ENCODE measurements at regions not wholly inside any gene's neighbourhood (a gene's known extent, or its start where the extent isn't known, plus 50 kb on each side); places are given as distances from the start of the nearest gene placed in this dataset.
"Not testable (repeated sequence)": the region's sequence is repeated elsewhere in the genome, so short reads cannot be mapped to it uniquely, and the experiment has no call there.

DNA sequence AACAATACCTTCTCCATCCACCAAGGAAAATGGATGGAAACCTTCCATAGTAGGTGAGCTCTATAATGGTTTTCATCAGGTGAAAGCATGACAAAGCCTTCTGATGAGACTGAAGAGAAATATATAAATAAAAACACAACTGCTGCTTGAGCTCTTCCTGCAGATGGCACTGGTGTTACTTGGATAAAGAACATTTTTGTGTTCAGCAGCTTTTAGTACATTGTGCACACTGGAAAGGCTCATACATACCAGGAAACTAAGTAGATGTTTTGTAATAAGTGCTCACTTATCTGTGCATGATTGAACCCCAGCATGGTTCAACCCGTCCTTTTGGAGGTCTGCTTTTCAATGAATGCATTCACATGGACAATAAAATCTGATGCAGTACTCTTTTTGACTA, 357.3 kb upstream of the MIS18BP1 start:
- H3K4me1 Mint-ChIP-seq = no peaks in the 10 kb centered on the region
- ATAC-seq (no peak), DNase-seq (no peak)
- no peaks in the 10 kb centered on the region for H3K9me3 Mint-ChIP-seq
- H3K27me3 Mint-ChIP-seq = no peaks in the 10 kb centered on the region
- H3K36me3 Mint-ChIP-seq (ENCODE audit: low read depth) = no peaks in the 10 kb centered on the region
- H3K4me3 Mint-ChIP-seq = no peak overlapping the region
- H3K27ac Mint-ChIP-seq = no peak overlapping the region

DNA sequence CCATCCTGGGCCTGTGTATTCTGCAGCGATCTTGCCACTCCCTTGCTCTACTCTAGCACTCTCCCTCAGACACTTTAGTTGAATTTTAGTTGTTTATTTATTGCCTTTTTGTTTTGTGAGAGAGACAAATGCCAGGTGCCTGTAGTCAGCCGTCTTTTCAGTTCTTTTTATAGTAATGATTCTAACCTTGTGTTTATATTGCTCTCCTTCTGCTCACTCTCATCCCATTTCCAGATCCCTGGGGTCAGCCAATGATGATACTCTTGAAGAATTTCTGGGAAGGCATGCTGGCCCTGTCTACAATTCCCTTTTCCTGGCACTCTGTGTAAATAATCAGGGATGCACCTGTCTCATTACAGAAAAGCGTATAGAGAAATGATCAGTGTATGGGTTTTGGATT, 334.1 kb upstream of the MIS18BP1 start:
- Mint-ChIP-seq H3K4me3 (no peak overlapping the region), H3K4me1 (no peaks in the 10 kb centered on the region), H3K27me3 (no peaks in the 10 kb centered on the region), H3K27ac (no peak overlapping the region), H3K9me3 (peaks cover 14% of the 10 kb centered on the region), H3K36me3 (ENCODE audit: low read depth) (no peaks in the 10 kb centered on the region)
- no peak for ATAC-seq
- DNase-seq = no peak

DNA sequence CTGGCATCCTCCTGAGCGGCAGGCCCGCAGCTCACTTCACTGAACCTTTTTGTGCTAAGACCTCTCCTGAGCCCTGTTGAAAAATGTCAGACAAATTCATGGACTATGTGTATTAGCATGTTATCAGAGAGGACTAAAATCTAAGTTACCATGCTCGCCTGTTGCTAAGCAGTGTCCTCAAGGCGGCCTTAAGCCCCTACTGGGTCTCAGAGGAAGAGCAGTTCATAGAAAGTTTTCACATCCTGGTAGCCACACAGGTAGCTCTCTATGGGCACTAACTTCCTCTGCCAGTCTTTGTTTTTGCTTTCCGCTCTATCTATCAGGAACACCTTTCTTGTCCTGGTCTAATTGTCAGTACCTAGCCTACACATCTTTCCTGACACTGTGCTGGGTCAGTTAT, 306.6 kb upstream of the MIS18BP1 start:
- ATAC-seq = peak; percentile 28
- no peaks in the 10 kb centered on the region for H3K27me3 Mint-ChIP-seq
- no peaks in the 10 kb centered on the region for H3K36me3 Mint-ChIP-seq (ENCODE audit: low read depth)
- H3K4me1 Mint-ChIP-seq = no peaks in the 10 kb centered on the region
- H3K4me3 Mint-ChIP-seq = no peak overlapping the region
- DNase-seq = no peak
- no peak overlapping the region for H3K27ac Mint-ChIP-seq
- no peaks in the 10 kb centered on the region for H3K9me3 Mint-ChIP-seq

DNA sequence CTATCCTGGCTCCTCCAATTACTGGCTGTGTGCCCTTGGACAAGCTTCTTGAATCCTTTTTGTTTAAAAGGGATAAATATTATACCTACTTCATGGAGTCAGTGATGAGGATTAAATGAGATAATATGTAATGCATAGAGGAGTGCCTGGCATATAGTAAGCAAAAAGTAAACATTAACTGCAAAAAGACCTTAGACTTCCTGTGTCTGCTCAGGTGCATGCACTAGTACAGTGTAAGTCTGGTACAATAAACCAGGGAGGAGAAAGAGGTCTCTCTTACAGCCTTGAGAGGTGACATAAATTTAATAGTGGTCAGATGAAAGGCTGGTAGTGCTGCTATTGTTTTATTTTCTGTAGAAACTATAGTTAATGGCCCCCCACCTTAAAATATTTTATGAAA, 305.2 kb upstream of the MIS18BP1 start:
- H3K27me3 Mint-ChIP-seq = no peaks in the 10 kb centered on the region
- DNase-seq (no peak), ATAC-seq (no peak)
- H3K27ac Mint-ChIP-seq = no peak overlapping the region
- H3K4me3 Mint-ChIP-seq = no peak overlapping the region
- no peaks in the 10 kb centered on the region for H3K36me3 Mint-ChIP-seq (ENCODE audit: low read depth)
- H3K9me3 Mint-ChIP-seq = no peaks in the 10 kb centered on the region
- H3K4me1 Mint-ChIP-seq = no peaks in the 10 kb centered on the region

DNA sequence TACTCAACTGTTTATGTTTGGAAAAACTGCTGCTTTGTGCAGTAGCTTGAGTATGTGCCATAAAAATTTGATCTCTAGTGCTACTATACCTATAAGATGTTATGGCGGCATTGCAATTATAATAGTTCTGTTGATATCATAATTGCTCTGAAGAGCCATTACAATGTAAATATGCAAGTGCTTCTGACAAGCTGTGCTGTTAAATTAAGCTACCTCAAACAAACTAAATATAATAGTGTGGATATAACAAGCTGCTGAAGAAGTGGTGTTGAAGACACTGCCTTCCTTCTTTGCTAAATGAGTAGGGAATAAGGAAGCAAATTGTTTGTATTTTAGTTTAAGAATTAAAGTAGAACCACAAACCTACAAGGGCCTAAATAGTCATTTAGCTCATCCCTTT, 301.0 kb upstream of the MIS18BP1 start:
- H3K27me3 Mint-ChIP-seq = no peaks in the 10 kb centered on the region
- no peaks in the 10 kb centered on the region for H3K4me1 Mint-ChIP-seq
- no peaks in the 10 kb centered on the region for H3K9me3 Mint-ChIP-seq
- ATAC-seq (no peak), DNase-seq (no peak)
- H3K27ac Mint-ChIP-seq = no peak overlapping the region
- H3K36me3 Mint-ChIP-seq (ENCODE audit: low read depth) = no peaks in the 10 kb centered on the region
- H3K4me3 Mint-ChIP-seq = no peak overlapping the region

DNA sequence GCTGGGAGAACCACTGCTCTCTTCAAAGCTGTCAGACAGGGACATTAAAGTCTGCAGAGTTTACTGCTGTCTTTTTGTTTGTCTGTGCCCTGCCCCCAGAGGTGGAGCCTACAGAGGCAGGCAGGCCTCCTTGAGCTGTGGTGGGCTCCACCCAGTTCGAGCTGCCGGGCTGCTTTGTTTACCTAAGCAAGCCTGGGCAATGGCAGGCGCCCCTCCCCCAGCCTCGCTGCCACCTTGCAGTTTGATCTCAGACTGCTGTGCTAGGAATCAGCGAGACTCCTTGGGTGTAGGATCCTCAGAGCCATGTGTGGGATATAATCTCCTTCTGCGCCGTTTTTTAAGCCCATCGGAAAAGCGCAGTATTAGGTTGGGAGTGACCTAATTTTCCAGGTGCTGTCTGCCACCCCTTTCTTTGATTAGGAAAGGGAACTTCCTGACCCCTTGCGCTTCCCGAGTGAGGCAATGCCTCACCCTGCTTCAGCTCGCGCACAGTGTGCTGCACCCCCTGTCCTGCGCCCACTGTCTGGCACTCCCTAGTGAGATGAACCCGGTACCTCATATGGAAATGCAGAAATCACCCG, 298.3 kb upstream of the MIS18BP1 start:
- H3K27me3 Mint-ChIP-seq; H3K9me3 Mint-ChIP-seq; H3K4me1 Mint-ChIP-seq; H3K4me3 Mint-ChIP-seq; H3K27ac Mint-ChIP-seq; H3K36me3 Mint-ChIP-seq (ENCODE audit: low read depth); ATAC-seq; DNase-seq: not testable (repeated sequence)

DNA sequence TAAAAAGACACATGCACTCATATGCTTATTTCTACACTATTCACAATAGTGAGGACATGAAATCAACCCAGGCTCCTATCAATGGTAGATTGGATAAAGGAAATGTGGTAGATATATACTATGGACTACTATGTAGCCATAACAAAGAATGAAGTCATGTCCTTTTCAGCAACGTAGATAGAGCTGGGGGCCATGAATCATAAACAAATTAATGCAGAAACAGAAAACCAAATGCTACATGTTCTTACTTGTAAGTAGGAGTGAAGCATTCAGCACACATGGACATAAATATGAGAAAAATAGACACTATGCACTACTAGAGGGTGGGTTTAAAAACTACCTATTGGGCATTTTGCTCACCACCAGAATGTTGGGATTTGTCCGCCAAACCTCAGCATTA, 278.0 kb upstream of the MIS18BP1 start:
- DNase-seq = no peak
- no peak overlapping the region for H3K27ac Mint-ChIP-seq
- H3K4me1 Mint-ChIP-seq = no peaks in the 10 kb centered on the region
- H3K9me3 Mint-ChIP-seq = peaks cover 41% of the 10 kb centered on the region
- ATAC-seq = no peak
- H3K36me3 Mint-ChIP-seq (ENCODE audit: low read depth) = no peaks in the 10 kb centered on the region
- H3K27me3 Mint-ChIP-seq = no peaks in the 10 kb centered on the region
- H3K4me3 Mint-ChIP-seq = no peak overlapping the region

DNA sequence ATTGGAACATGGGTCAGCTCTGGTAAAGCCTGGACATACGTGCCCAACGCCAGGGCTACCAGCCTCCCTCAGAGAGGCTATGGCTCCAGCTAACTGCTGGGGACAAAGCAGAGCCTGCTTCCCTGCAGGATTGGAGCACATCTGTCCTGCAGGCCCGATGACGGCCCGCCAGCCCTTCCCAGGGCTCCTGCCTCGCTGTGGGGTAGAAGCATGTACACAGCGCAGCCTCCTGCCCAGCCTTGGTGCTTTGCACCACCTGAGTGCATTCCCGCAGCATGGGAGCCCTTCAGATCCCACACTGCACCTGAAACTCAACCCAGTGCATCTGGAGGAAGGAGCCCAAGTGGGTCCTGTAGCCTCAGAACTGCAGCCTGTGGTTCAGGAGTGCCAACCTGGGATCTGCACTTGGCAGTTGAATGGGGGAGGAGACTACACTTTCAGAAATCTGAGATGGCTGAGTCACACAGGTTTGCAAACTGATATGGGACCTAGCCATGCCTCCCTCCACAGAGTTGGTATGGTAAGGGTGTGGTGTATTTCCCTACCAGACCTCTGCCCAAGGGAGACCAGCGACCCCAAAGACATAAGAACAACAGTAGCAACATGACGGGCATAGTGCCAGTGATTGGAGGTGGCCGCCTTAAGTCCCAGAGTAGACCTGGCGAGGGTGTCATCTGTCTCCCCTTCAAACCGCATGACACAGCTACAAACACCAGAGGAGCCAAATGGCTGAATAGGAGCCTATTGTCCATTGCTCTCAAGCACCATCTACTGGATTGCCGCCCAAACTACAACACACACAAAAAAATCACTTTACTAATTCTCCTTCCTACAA, 273.9 kb upstream of the MIS18BP1 start:
- H3K27ac Mint-ChIP-seq = no peak overlapping the region
- no peak for ATAC-seq
- no peak for DNase-seq
- no peaks in the 10 kb centered on the region for H3K4me1 Mint-ChIP-seq
- H3K4me3 Mint-ChIP-seq = no peak overlapping the region
- H3K27me3 Mint-ChIP-seq = no peaks in the 10 kb centered on the region
- no peaks in the 10 kb centered on the region for H3K36me3 Mint-ChIP-seq (ENCODE audit: low read depth)
- peaks cover 22% of the 10 kb centered on the region for H3K9me3 Mint-ChIP-seq

DNA sequence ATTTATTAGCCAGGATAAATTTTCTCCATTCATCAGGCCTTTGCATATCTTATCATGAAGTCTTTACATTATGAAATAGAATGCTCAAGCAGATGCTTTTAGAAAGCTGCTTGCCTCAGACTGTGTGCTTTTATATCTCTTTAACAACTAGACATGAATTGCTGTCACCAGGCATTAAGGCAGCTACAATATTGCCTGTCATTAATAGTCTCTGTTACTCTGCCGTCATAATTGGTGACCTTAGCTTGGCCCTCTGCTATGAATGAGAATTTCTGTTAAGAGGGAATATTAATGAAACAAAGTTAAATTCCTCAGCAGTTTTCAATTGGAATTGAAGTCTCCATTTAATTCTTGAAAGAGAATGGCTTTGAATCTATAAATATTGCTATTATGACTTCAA, 266.8 kb upstream of the MIS18BP1 start:
- H3K27ac Mint-ChIP-seq = no peak overlapping the region
- no peaks in the 10 kb centered on the region for H3K4me1 Mint-ChIP-seq
- peaks cover 7% of the 10 kb centered on the region for H3K9me3 Mint-ChIP-seq
- no peaks in the 10 kb centered on the region for H3K27me3 Mint-ChIP-seq
- no peak for ATAC-seq
- no peak overlapping the region for H3K4me3 Mint-ChIP-seq
- no peaks in the 10 kb centered on the region for H3K36me3 Mint-ChIP-seq (ENCODE audit: low read depth)
- DNase-seq = no peak

DNA sequence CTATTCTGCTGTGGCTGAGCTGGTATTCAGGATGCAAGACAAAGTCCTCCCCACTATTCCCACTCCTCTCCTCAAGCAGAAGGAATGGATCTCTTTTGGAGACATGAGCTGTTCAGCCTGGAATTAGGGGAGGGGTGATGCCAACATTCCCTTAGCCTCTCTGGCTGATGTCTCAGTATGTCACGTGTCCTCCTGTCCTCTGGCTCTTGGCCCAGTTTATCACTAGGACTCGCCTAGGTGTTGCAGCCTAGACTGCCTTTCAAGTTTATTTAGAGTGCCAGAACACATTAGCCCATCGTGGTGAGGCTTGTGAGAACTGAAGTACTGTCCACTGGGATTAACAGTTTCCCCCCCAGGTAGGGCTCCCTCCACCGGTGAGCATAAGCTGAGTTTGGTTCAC, 239.9 kb upstream of the MIS18BP1 start:
- Mint-ChIP-seq H3K27ac (no peak overlapping the region), H3K4me3 (no peak overlapping the region), H3K36me3 (ENCODE audit: low read depth) (no peaks in the 10 kb centered on the region), H3K27me3 (no peaks in the 10 kb centered on the region), H3K4me1 (no peaks in the 10 kb centered on the region), H3K9me3 (no peaks in the 10 kb centered on the region)
- ATAC-seq = no peak
- DNase-seq = no peak

DNA sequence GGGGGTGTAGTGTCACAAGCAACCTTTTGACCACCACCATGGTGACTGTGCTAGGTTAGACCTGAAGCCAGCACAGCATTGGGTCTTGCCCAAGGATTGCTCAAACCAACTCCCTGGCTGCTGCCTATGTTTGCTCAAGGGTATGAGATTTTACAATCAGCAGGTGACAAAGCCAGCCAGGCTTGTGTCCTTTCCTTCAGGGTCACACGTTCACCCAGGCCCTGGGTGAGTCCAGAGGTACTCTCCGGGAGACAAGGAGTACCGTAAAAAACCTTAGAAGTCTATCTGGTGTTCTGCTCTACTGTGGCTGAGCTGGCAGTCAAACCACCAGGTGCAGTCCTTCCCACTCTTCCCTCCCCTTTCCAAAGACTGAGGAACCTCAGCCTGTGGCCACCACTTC, 238.9 kb upstream of the MIS18BP1 start:
- Mint-ChIP-seq H3K4me3 (no peak overlapping the region), H3K4me1 (no peaks in the 10 kb centered on the region), H3K27ac (no peak overlapping the region), H3K27me3 (no peaks in the 10 kb centered on the region), H3K36me3 (ENCODE audit: low read depth) (no peaks in the 10 kb centered on the region), H3K9me3 (peaks cover 4% of the 10 kb centered on the region)
- no peak for ATAC-seq
- DNase-seq = no peak

DNA sequence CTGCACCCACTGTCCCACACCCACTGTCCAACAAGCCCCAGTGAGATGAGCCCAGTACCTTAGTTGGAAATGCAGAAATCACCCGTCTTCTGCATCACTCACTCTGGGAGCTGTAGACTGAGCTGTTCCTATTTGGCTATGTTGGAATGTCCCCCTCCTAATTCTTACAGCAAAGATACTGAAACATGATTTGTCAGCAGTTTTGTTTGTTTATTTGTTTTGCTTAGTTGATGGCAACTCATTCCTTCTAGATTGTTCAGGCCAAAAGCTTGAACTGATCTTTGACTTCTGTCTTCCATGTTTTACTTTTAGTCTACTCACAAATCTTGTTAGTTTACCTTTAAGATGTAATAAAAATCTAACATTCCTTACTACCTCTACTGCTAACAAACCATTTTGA, 233.6 kb upstream of the MIS18BP1 start:
- Mint-ChIP-seq H3K4me1 (no peaks in the 10 kb centered on the region), H3K27me3 (no peaks in the 10 kb centered on the region), H3K4me3 (no peak overlapping the region), H3K9me3 (peaks cover 23% of the 10 kb centered on the region), H3K36me3 (ENCODE audit: low read depth) (no peaks in the 10 kb centered on the region), H3K27ac (no peak overlapping the region)
- ATAC-seq (no peak), DNase-seq (no peak)

DNA sequence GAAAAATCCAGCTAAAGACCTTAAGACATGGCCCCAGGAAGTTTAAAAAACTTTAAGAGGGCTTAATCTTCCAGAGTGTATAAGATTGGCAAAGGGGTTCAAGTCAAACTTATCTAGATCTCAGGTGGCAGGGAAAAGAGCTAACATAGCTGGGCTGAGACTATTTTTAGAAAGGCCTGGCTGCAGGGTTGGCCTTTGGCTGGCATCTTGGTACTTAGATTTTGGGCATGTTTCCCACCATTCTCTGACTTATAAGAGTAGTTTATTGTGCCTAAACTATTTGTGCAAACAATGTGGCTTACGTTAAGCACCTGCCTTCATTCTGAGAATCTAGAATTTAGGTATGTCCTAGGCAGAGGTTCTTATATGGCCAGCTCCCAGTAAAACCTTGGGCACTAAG, 214.0 kb upstream of the MIS18BP1 start:
- H3K27ac Mint-ChIP-seq = no peak overlapping the region
- H3K9me3 Mint-ChIP-seq = no peaks in the 10 kb centered on the region
- H3K4me3 Mint-ChIP-seq = no peak overlapping the region
- H3K4me1 Mint-ChIP-seq = no peaks in the 10 kb centered on the region
- no peaks in the 10 kb centered on the region for H3K27me3 Mint-ChIP-seq
- no peak for DNase-seq
- ATAC-seq = no peak
- H3K36me3 Mint-ChIP-seq (ENCODE audit: low read depth) = no peaks in the 10 kb centered on the region

DNA sequence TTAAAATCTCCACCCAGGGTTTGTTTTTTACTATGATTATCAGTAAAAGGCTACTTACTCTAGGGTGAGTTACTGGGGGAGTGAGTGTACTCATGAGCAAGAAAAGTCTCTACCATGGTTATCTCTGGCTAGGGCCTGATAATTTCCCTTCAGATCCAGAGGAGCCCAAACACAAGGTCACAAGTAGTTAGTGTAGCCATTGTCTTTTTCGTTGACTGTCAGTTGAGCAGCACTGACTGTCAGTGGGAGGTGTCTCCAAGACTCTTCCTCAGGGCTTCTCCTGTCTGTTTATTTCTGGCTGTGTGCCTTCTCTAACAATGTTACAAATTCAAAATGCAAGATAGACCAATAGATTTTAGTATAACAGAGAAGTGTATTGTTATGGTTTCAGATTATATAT, 181.2 kb upstream of the MIS18BP1 start:
- Mint-ChIP-seq H3K4me3 (no peak overlapping the region), H3K36me3 (ENCODE audit: low read depth) (no peaks in the 10 kb centered on the region), H3K27ac (no peak overlapping the region), H3K27me3 (no peaks in the 10 kb centered on the region), H3K9me3 (peaks cover 11% of the 10 kb centered on the region), H3K4me1 (no peaks in the 10 kb centered on the region)
- DNase-seq (no peak), ATAC-seq (no peak)

DNA sequence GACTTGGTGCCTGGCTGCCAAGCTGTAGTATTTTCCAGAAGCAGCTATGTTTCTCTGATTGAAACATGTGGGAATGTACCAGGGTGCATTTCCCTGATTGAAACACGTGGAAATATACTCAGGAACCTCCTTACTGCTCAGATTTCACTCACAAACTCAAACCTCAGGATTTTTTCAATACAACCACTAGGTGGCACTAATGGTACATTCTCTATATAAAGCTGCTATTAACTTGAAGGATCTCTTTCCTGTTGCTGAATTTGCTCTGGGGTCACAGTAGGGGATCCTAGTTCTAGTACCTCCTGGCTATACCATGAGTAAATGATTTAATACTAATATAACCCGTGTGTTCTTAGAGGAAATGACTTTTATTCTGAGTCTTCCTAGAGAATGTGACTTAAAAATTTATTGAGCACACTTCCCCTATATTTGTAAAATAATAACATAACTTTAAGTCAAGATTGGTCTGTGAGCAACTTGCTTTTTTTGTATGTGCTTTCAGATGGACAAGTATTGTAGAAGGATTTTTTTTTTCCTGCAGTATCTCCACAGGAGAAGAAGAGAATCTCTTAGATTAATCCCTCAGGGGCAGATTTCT, 173.8 kb upstream of the MIS18BP1 start:
- Mint-ChIP-seq H3K36me3 (ENCODE audit: low read depth) (no peaks in the 10 kb centered on the region), H3K4me1 (no peaks in the 10 kb centered on the region), H3K9me3 (peaks cover 14% of the 10 kb centered on the region), H3K4me3 (no peak overlapping the region), H3K27ac (no peak overlapping the region), H3K27me3 (no peaks in the 10 kb centered on the region)
- no peak for ATAC-seq
- no peak for DNase-seq
